Trophoblast cell (in vitro differentiated cells and primary cell): ENCODE measurements at regions not wholly inside any gene's neighbourhood (a gene's known extent, or its start where the extent isn't known, plus 50 kb on each side); places are given as distances from the start of the nearest gene placed in this dataset.

Experiments
- DNase-seq, 2 donors: peaks; one replicate each; pipeline ENCODE4 v3.0.0-alpha.2; 2016
- H2AFZ ChIP-seq: 2 replicates; pipeline ENCODE4 v1.6.1; 2013; ENCODE audit warnings: low read length, moderate library complexity, mild to moderate bottlenecking; ENCODE audit not compliant: insufficient read depth, poor library complexity
- H2AK5ac ChIP-seq: 2 replicates; pipeline ENCODE4 v1.6.1; 2013; ENCODE audit warnings: mild to moderate bottlenecking, low read length
- H2BK120ac ChIP-seq: 2 replicates; pipeline ENCODE4 v1.6.1; 2013; ENCODE audit warnings: low read length, mild to moderate bottlenecking, moderate library complexity; ENCODE audit not compliant: insufficient read depth, poor library complexity
- H2BK12ac ChIP-seq: 2 replicates; pipeline ENCODE4 v1.6.1; 2013; ENCODE audit warnings: mild to moderate bottlenecking, low read length, moderate library complexity
- H2BK5ac ChIP-seq: 2 replicates; pipeline ENCODE4 v1.6.1; 2013; ENCODE audit warnings: low read length, low read depth, moderate library complexity, mild to moderate bottlenecking; ENCODE audit not compliant: poor library complexity
- H3K14ac ChIP-seq: 2 replicates; pipeline ENCODE4 v1.6.1; 2013; ENCODE audit warnings: mild to moderate bottlenecking, low read length
- H3K18ac ChIP-seq: 2 replicates; pipeline ENCODE4 v1.6.1; 2013; ENCODE audit warnings: mild to moderate bottlenecking, low read length
- H3K23ac ChIP-seq: 2 replicates; pipeline ENCODE4 v1.6.1; 2013; ENCODE audit warnings: low read length
- H3K27ac ChIP-seq: 2 replicates; pipeline ENCODE4 v1.5.1; 2013; ENCODE audit warnings: low read depth, mild to moderate bottlenecking, inconsistent platforms, low read length, moderate library complexity
- H3K27me3 ChIP-seq: 2 replicates; pipeline ENCODE4 v1.6.1; 2013; ENCODE audit warnings: inconsistent platforms, mild to moderate bottlenecking, low read length, moderate library complexity; ENCODE audit not compliant: insufficient read depth
- H3K36me3 ChIP-seq, 2 experiments: 1 replicate in 1 of 2; 2 replicates in 1 of 2; pipeline ENCODE4 v1.6.1; 2013; ENCODE audit warnings: low read length in 2 of 2, mild to moderate bottlenecking in 2 of 2, moderate library complexity in 1 of 2; ENCODE audit not compliant: insufficient read depth in 2 of 2, control insufficient read depth in 1 of 2
- H3K4ac ChIP-seq: 2 replicates; pipeline ENCODE4 v1.6.1; 2013; ENCODE audit warnings: low read depth, mild to moderate bottlenecking, low read length, moderate library complexity
- H3K4me1 ChIP-seq, 2 experiments: 1 replicate in 1 of 2; 2 replicates in 1 of 2; pipeline ENCODE4 v1.6.1; 2013; ENCODE audit warnings: low read length in 2 of 2, mild to moderate bottlenecking in 2 of 2, moderate library complexity in 1 of 2; ENCODE audit not compliant: insufficient read depth in 2 of 2, control insufficient read depth in 1 of 2
- H3K4me2 ChIP-seq: 2 replicates; pipeline ENCODE4 v1.6.1; 2013; ENCODE audit warnings: inconsistent platforms, mild to moderate bottlenecking, low read length, moderate library complexity
- H3K4me3 ChIP-seq: 2 replicates; pipeline ENCODE4 v1.5.1; 2013; ENCODE audit warnings: mild to moderate bottlenecking, low read depth, low read length, inconsistent platforms
- H3K79me1 ChIP-seq: one replicate; pipeline ENCODE4 v1.6.1; 2013; ENCODE audit warnings: low read length
- H3K79me2 ChIP-seq: 2 replicates; pipeline ENCODE4 v1.6.1; 2013; ENCODE audit warnings: low read length, mild to moderate bottlenecking; ENCODE audit not compliant: control insufficient read depth, insufficient read depth, poor library complexity
- H3K9ac ChIP-seq: 2 replicates; pipeline ENCODE4 v1.6.1; 2013; ENCODE audit warnings: mild to moderate bottlenecking, low read length
- H3K9me3 ChIP-seq: 2 replicates; pipeline ENCODE4 v1.6.1; 2013; ENCODE audit warnings: low read depth, mild to moderate bottlenecking, control low read depth, inconsistent platforms, low read length; ENCODE audit not compliant: insufficient read depth
- H4K12ac ChIP-seq: 2 replicates; pipeline ENCODE4 v1.6.1; 2013; ENCODE audit warnings: low read depth, mild to moderate bottlenecking, low read length, moderate library complexity
- H4K8ac ChIP-seq: 2 replicates; pipeline ENCODE4 v1.6.1; 2013; ENCODE audit warnings: low read depth, mild to moderate bottlenecking, low read length, moderate library complexity
- H4K91ac ChIP-seq: one replicate; pipeline ENCODE4 v1.6.1; 2013; ENCODE audit warnings: low read depth, mild to moderate bottlenecking, low read length, moderate library complexity
- WGBS: extraction: QIAGEN DNeasy Blood & Tissue Kit; methylation state at CpG from one replicate; pipeline ENCODE4 v1.1.7; 2013; ENCODE audit warnings: missing lambda C conversion rate; ENCODE audit not compliant: insufficient read length, insufficient coverage; ENCODE audit errors: extremely low coverage; 5-methylcytosine and 5-hydroxymethylcytosine counted together

GRCh38 chr7:25382869-25383268, 154.6 kb upstream of the NPVF start:
- Histone ChIP-seq H4K8ac (no peak overlapping the region), H3K4me1 (no peaks in the 10 kb centered on the region), H3K18ac (no peak overlapping the region), H3K4ac (no peak overlapping the region), H3K36me3 (no peaks in the 10 kb centered on the region), H2BK5ac (no peak overlapping the region), H3K27me3 (no peaks in the 10 kb centered on the region), H3K14ac (no peak overlapping the region), H3K27ac (no peak overlapping the region), H3K4me2 (no peak overlapping the region), H3K9ac (no peak overlapping the region), H3K79me2 (no peaks in the 10 kb centered on the region), H2AFZ (no peak overlapping the region), H2BK120ac (no peak overlapping the region), H2AK5ac (no peak overlapping the region), H4K91ac (no peak overlapping the region), H2BK12ac (no peak overlapping the region), H3K23ac (no peak overlapping the region), H4K12ac (no peak overlapping the region), H3K4me3 (no peak overlapping the region), H3K79me1 (no peaks in the 10 kb centered on the region), H3K9me3 (no peaks in the 10 kb centered on the region)
- no peak for DNase-seq
- WGBS = no CpG with 5 or more reads among the region's 4 CpGs

- H3K36me3 ChIP-seq = no peaks in the 10 kb centered on the region
- DNase-seq = no peak
- H3K4me2 ChIP-seq = no peak overlapping the region
- H2AFZ ChIP-seq = no peak overlapping the region
- no peak overlapping the region for H3K14ac ChIP-seq
- no peak overlapping the region for H4K8ac ChIP-seq
- H2BK120ac ChIP-seq = no peak overlapping the region
- no peaks in the 10 kb centered on the region for H3K4me1 ChIP-seq
- H3K23ac ChIP-seq = no peak overlapping the region
- H4K91ac ChIP-seq = no peak overlapping the region
- no peaks in the 10 kb centered on the region for H3K79me2 ChIP-seq
- no peak overlapping the region for H2AK5ac ChIP-seq
- no peak overlapping the region for H3K4me3 ChIP-seq
- H3K4ac ChIP-seq = no peak overlapping the region
- H2BK5ac ChIP-seq = no peak overlapping the region
- H3K79me1 ChIP-seq = no peaks in the 10 kb centered on the region
- no CpG with 5 or more reads among the region's 2 CpGs for WGBS
- no peak overlapping the region for H2BK12ac ChIP-seq
- no peaks in the 10 kb centered on the region for H3K27me3 ChIP-seq
- H3K9ac ChIP-seq = no peak overlapping the region
- H3K9me3 ChIP-seq = no peaks in the 10 kb centered on the region
- no peak overlapping the region for H4K12ac ChIP-seq
- no peak overlapping the region for H3K27ac ChIP-seq
- H3K18ac ChIP-seq = no peak overlapping the region
Measured at GRCh38 chr7:25383402-25383801, 155.1 kb upstream of the NPVF start.

GRCh38 chr7:25384788-25385505, 156.7 kb upstream of the NPVF start:
- H3K79me1 ChIP-seq = no peaks in the 10 kb centered on the region
- no peaks in the 10 kb centered on the region for H3K79me2 ChIP-seq
- no peak overlapping the region for H4K8ac ChIP-seq
- no peak overlapping the region for H2BK5ac ChIP-seq
- H3K27me3 ChIP-seq = no peaks in the 10 kb centered on the region
- H3K14ac ChIP-seq = no peak overlapping the region
- H2AK5ac ChIP-seq = no peak overlapping the region
- no peak overlapping the region for H4K12ac ChIP-seq
- H2BK12ac ChIP-seq = no peak overlapping the region
- no peak overlapping the region for H3K18ac ChIP-seq
- H3K9ac ChIP-seq = no peak overlapping the region
- no peak overlapping the region for H3K4me2 ChIP-seq
- no peaks in the 10 kb centered on the region for H3K36me3 ChIP-seq
- WGBS = no CpG with 5 or more reads among the region's 7 CpGs
- no peak overlapping the region for H3K27ac ChIP-seq
- H3K4me1 ChIP-seq = no peaks in the 10 kb centered on the region
- no peak for DNase-seq
- no peak overlapping the region for H3K23ac ChIP-seq
- no peak overlapping the region for H2BK120ac ChIP-seq
- no peak overlapping the region for H4K91ac ChIP-seq
- H2AFZ ChIP-seq = no peak overlapping the region
- no peak overlapping the region for H3K4ac ChIP-seq
- no peak overlapping the region for H3K4me3 ChIP-seq
- H3K9me3 ChIP-seq = no peaks in the 10 kb centered on the region

GRCh38 chr7:25385506-25386136, 157.3 kb upstream of the NPVF start:
- Histone ChIP-seq H2BK12ac (no peak overlapping the region), H2BK120ac (no peak overlapping the region), H3K4me2 (no peak overlapping the region), H3K23ac (no peak overlapping the region), H2AK5ac (no peak overlapping the region), H2BK5ac (no peak overlapping the region), H3K79me2 (no peaks in the 10 kb centered on the region), H3K27me3 (no peaks in the 10 kb centered on the region), H4K91ac (no peak overlapping the region), H3K4me3 (no peak overlapping the region), H3K4ac (no peak overlapping the region), H3K9ac (no peak overlapping the region), H2AFZ (no peak overlapping the region), H3K36me3 (no peaks in the 10 kb centered on the region), H3K9me3 (no peaks in the 10 kb centered on the region), H3K27ac (no peak overlapping the region), H4K12ac (no peak overlapping the region), H3K14ac (no peak overlapping the region), H4K8ac (no peak overlapping the region), H3K79me1 (no peaks in the 10 kb centered on the region), H3K4me1 (no peaks in the 10 kb centered on the region), H3K18ac (no peak overlapping the region)
- WGBS = no CpG with 5 or more reads among the region's 10 CpGs
- no peak for DNase-seq
